Stimulated activated CD4-positive, alpha-beta T cell treated with anti-CD3 and anti-CD28 coated beads, TNF-alpha, amount 100 ng/mL, for 48 hours (primary cell): ENCODE measurements at regions not wholly inside any gene's neighbourhood (a gene's known extent, or its start where the extent isn't known, plus 50 kb on each side); places are given as distances from the start of the nearest gene placed in this dataset.
A peak's percentile ranks its signal among the peaks of the same experiment; 100 is the strongest.

Source experiments
- DNase-seq, 3 donors: peaks; one replicate each; pipeline ENCODE4 v3.0.0-alpha.2; 2020; ENCODE audit warnings: low read depth in 3 of 3

DNA sequence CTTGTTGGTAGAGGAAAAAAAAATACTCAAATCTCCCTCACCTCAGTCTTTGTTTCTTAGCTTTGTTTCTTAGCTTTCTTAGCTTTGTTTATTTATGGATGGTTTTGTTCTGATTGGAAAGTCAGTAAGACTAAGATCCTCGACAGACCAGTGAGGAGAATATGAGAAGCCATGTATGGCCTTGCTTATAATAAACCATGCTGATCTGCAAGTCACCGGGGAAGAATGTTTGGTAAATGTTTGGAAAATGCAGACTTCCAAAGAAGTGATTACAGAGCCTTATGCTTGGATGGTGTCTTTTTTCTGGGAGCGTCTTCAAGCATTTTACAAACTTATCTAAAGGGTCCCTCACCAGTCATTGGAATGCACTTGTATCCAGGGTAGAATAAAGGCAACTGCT is 90.1 kb upstream of the NOCT start:
- DNase-seq, result no peak

GRCh38 chr4:138919094-138919936 is 96.3 kb upstream of the NOCT start:
- peak in 2 of 3 donors; percentile 16 to 24 for DNase-seq

GRCh38 chr4:138918169-138918869 is 97.3 kb upstream of the NOCT start:
- no peak for DNase-seq

- DNase-seq, result no peak
Observed at GRCh38 chr4:138916763-138917162, 98.8 kb upstream of the NOCT start.

GRCh38 chr4:138915756-138916155 is 99.8 kb upstream of the NOCT start:
- DNase-seq, result no peak

- no peak for DNase-seq
Observed at GRCh38 chr4:138912704-138913340, 102.8 kb upstream of the NOCT start.

DNA sequence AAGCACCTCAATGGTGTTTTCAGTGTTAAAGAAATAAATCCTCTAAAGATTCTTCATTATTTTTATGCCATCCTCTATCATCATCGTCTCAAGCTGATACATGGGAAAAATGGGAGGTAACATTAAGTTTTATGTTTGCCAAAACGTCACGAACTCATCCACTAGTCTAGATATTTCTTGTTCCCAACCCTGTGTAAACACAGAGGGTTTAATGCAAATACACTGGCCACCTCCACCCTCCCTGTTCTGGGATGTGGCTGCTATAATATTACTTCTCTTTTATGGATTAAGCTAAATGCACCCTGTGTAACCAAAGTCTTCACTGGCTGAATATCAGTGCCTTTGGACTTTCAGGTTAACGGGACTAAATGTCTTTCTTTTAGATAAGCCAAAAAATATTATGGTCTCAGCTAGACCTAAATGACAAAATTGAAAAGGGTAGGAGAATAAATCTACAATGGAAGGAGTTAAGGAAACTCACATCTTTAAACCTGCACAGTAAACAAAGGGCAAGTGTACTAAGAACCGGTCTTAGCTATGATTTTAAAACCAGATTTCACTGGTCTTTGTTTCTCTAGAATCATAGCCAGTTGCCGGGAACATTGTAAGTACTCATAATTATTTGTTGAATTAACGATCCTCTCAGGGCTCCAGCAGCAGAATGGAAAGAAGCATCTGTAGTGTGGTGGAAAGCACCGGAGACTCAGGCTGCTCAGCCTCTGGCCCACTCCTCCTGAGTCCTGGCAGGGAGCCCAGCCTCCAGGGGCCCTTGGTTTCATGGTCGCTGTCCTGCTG is 103.5 kb upstream of the NOCT start:
- no peak for DNase-seq

DNA sequence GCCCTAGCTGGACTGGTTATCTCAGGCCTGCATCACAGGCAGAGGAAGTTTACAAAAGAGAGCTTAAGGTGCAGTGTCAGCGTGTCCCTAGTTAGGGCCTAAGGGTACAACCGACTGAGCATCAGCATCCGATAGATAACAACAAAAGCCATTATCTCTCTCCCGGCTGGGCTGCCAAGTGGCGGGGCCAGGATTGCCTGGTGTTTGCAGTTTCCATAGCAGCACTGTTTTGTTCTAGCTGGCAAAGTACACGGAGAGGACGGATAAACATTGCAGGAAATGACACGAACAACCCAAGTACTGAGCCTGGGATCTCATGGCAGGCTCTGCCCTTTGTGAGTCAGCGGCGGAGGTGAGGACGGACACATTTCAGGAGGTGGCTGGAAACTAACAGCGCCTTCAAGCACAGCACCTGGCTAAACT is 104.7 kb upstream of the NOCT start:
- no peak for DNase-seq

GRCh38 chr4:138910195-138910913 is 105.2 kb upstream of the NOCT start:
- DNase-seq, result no peak

GRCh38 chr4:138909587-138909986 is 106.0 kb upstream of the NOCT start:
- DNase-seq, result no peak

DNA sequence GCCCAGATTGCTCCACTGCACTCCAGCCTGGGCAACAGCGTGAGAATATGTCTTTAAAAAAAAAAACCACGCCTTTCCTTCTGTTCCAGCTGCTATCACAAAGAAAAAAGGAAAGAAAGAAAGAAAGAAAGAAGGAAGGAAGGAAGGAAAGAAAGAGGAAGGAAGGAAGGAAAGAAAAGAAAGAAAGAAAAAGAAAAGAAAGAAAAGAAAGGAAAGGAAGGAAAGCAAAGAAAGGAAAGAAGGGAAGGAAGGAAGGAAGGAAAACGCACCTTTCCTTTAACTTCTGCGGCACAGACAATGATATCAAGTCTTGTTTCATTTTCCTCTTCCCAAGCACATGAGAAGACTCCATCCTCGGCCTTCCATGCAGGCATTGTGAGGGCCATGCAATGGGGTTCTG is 107.4 kb upstream of the NOCT start:
- DNase-seq, result no peak

DNA sequence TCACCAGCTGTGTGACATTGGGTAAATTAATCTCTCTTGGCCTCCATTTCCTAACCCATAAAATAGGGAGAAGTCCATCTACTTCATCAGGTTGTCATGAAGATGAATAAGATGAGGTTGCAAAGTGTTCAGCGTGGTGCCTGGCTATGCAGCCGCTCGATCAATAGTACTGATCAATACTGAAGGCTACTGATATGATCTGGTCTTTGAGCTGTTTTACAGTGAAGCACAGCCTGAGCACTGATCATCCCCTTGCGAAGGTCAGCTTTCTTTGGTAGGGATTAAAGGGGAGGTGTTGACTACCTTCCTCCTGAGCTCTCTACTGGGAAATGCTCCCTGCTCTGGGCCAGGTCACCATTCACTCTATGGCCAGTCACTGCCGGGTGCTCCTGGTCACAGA is 108.4 kb upstream of the NOCT start:
- DNase-seq, result no peak

GRCh38 chr4:138904793-138905192 is 110.8 kb upstream of the NOCT start:
- DNase-seq, result no peak

DNA sequence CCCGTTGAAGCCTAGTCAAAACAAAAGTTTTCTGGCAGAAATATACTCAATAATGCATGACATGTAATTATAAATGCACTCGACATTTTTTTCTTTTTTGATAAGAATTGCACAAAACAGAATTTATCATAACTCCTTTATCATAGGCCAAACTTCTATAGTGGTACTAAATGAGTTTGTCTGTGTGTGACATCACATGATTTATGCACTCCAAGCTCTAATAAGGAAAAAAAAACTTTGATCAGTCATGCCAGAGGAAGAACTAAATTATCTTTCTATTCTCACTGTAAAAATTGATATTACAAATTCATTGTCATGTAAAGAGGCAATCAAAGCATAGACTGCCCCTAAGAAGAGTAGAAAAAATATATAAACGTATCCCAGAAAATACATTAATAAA is 112.4 kb upstream of the NOCT start:
- no peak for DNase-seq

GRCh38 chr4:138902705-138903104 is 112.9 kb upstream of the NOCT start:
- no peak for DNase-seq

DNA sequence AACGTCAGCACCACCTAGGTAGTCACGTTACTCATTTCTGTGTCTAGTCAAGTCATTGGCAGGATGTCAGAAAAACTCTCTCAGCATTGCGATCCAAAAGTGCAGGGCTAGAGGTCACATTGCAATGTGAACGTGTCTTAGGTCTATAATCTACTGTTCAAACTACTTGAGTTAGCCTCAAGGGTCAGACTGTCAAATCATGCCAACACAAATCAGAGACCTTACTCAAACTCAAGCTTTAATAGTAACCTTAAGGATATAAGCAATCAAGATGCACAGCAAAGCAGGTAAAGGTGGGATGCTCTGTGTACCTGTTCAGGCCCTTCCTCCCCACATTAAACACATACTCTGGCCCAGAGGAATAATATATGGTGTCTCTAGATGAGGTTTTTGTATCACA is 114.4 kb upstream of the NOCT start:
- no peak for DNase-seq

GRCh38 chr4:138899999-138900398 is 115.6 kb upstream of the NOCT start:
- no peak for DNase-seq

GRCh38 chr4:138898282-138898681 is 117.3 kb upstream of the NOCT start:
- DNase-seq, result no peak

- no peak for DNase-seq
Observed at GRCh38 chr4:138897811-138898226, 117.8 kb upstream of the NOCT start.

- no peak for DNase-seq
Observed at GRCh38 chr4:138894709-138895108, 120.9 kb upstream of the NOCT start.

DNA sequence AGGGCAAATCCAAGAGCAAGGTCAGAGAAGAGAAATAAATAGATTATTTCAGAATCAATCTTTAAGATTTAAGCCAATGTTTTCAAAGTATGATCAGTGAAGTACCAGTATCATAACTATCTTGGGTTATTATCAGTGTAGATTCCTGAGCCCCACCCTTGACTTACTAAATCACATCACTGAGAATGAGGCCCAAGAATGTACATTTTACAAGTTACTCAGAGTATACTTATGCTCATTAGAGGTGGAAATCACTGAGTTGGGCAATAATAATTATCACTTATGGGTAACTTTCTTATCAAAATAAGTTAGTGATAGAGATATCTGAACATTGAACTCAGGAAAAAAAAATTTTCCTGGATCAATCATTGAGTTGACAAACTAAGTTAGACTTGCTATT is 121.6 kb upstream of the NOCT start:
- DNase-seq, result no peak
